Trophoblast cell (in vitro differentiated cells and primary cell): ENCODE measurements at regions not wholly inside any gene's neighbourhood (a gene's known extent, or its start where the extent isn't known, plus 50 kb on each side); places are given as distances from the start of the nearest gene placed in this dataset.
"Not testable (repeated sequence)": the region's sequence is repeated elsewhere in the genome, so short reads cannot be mapped to it uniquely, and the experiment has no call there.

Experiments
- DNase-seq, 2 donors: peaks; one replicate each; pipeline ENCODE4 v3.0.0-alpha.2; 2016
- H2AFZ ChIP-seq: 2 replicates; pipeline ENCODE4 v1.6.1; 2013; ENCODE audit warnings: low read length, moderate library complexity, mild to moderate bottlenecking; ENCODE audit not compliant: insufficient read depth, poor library complexity
- H2AK5ac ChIP-seq: 2 replicates; pipeline ENCODE4 v1.6.1; 2013; ENCODE audit warnings: mild to moderate bottlenecking, low read length
- H2BK120ac ChIP-seq: 2 replicates; pipeline ENCODE4 v1.6.1; 2013; ENCODE audit warnings: low read length, mild to moderate bottlenecking, moderate library complexity; ENCODE audit not compliant: insufficient read depth, poor library complexity
- H2BK12ac ChIP-seq: 2 replicates; pipeline ENCODE4 v1.6.1; 2013; ENCODE audit warnings: mild to moderate bottlenecking, low read length, moderate library complexity
- H2BK5ac ChIP-seq: 2 replicates; pipeline ENCODE4 v1.6.1; 2013; ENCODE audit warnings: low read length, low read depth, moderate library complexity, mild to moderate bottlenecking; ENCODE audit not compliant: poor library complexity
- H3K14ac ChIP-seq: 2 replicates; pipeline ENCODE4 v1.6.1; 2013; ENCODE audit warnings: mild to moderate bottlenecking, low read length
- H3K18ac ChIP-seq: 2 replicates; pipeline ENCODE4 v1.6.1; 2013; ENCODE audit warnings: mild to moderate bottlenecking, low read length
- H3K23ac ChIP-seq: 2 replicates; pipeline ENCODE4 v1.6.1; 2013; ENCODE audit warnings: low read length
- H3K27ac ChIP-seq: 2 replicates; pipeline ENCODE4 v1.5.1; 2013; ENCODE audit warnings: low read depth, mild to moderate bottlenecking, inconsistent platforms, low read length, moderate library complexity
- H3K27me3 ChIP-seq: 2 replicates; pipeline ENCODE4 v1.6.1; 2013; ENCODE audit warnings: inconsistent platforms, mild to moderate bottlenecking, low read length, moderate library complexity; ENCODE audit not compliant: insufficient read depth
- H3K36me3 ChIP-seq, 2 experiments: 1 replicate in 1 of 2; 2 replicates in 1 of 2; pipeline ENCODE4 v1.6.1; 2013; ENCODE audit warnings: low read length in 2 of 2, mild to moderate bottlenecking in 2 of 2, moderate library complexity in 1 of 2; ENCODE audit not compliant: insufficient read depth in 2 of 2, control insufficient read depth in 1 of 2
- H3K4ac ChIP-seq: 2 replicates; pipeline ENCODE4 v1.6.1; 2013; ENCODE audit warnings: low read depth, mild to moderate bottlenecking, low read length, moderate library complexity
- H3K4me1 ChIP-seq, 2 experiments: 1 replicate in 1 of 2; 2 replicates in 1 of 2; pipeline ENCODE4 v1.6.1; 2013; ENCODE audit warnings: low read length in 2 of 2, mild to moderate bottlenecking in 2 of 2, moderate library complexity in 1 of 2; ENCODE audit not compliant: insufficient read depth in 2 of 2, control insufficient read depth in 1 of 2
- H3K4me2 ChIP-seq: 2 replicates; pipeline ENCODE4 v1.6.1; 2013; ENCODE audit warnings: inconsistent platforms, mild to moderate bottlenecking, low read length, moderate library complexity
- H3K4me3 ChIP-seq: 2 replicates; pipeline ENCODE4 v1.5.1; 2013; ENCODE audit warnings: mild to moderate bottlenecking, low read depth, low read length, inconsistent platforms
- H3K79me1 ChIP-seq: one replicate; pipeline ENCODE4 v1.6.1; 2013; ENCODE audit warnings: low read length
- H3K79me2 ChIP-seq: 2 replicates; pipeline ENCODE4 v1.6.1; 2013; ENCODE audit warnings: low read length, mild to moderate bottlenecking; ENCODE audit not compliant: control insufficient read depth, insufficient read depth, poor library complexity
- H3K9ac ChIP-seq: 2 replicates; pipeline ENCODE4 v1.6.1; 2013; ENCODE audit warnings: mild to moderate bottlenecking, low read length
- H3K9me3 ChIP-seq: 2 replicates; pipeline ENCODE4 v1.6.1; 2013; ENCODE audit warnings: low read depth, mild to moderate bottlenecking, control low read depth, inconsistent platforms, low read length; ENCODE audit not compliant: insufficient read depth
- H4K12ac ChIP-seq: 2 replicates; pipeline ENCODE4 v1.6.1; 2013; ENCODE audit warnings: low read depth, mild to moderate bottlenecking, low read length, moderate library complexity
- H4K8ac ChIP-seq: 2 replicates; pipeline ENCODE4 v1.6.1; 2013; ENCODE audit warnings: low read depth, mild to moderate bottlenecking, low read length, moderate library complexity
- H4K91ac ChIP-seq: one replicate; pipeline ENCODE4 v1.6.1; 2013; ENCODE audit warnings: low read depth, mild to moderate bottlenecking, low read length, moderate library complexity
- WGBS: extraction: QIAGEN DNeasy Blood & Tissue Kit; methylation state at CpG from one replicate; pipeline ENCODE4 v1.1.7; 2013; ENCODE audit warnings: missing lambda C conversion rate; ENCODE audit not compliant: insufficient read length, insufficient coverage; ENCODE audit errors: extremely low coverage; 5-methylcytosine and 5-hydroxymethylcytosine counted together

DNA sequence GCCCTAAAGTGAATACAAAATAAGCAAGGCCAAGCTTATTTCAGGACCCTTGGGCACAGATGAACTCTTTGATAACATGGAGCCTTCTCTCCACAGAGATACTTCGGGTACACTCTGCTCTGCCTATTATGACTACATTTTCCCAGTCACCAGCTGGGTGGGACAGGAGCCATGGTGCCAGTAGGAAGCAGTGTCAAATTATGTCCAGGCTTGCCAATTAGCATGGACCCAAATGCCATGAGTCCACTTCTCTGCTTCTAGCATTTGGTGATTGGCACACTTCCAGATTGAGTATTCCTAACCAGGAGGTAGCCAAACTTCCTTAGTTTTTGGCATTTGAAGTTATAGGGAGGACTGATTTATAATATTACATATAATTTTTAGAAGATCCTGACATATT is 513.8 kb upstream of the HTR1E start:
- Histone ChIP-seq H2BK12ac (no peak overlapping the region), H3K9me3 (no peaks in the 10 kb centered on the region), H2BK5ac (no peak overlapping the region), H3K4me3 (no peak overlapping the region), H3K9ac (no peak overlapping the region), H3K27me3 (no peaks in the 10 kb centered on the region), H3K79me2 (no peaks in the 10 kb centered on the region), H3K23ac (no peak overlapping the region), H3K4me2 (no peak overlapping the region), H3K79me1 (no peaks in the 10 kb centered on the region), H2AFZ (no peak overlapping the region), H4K91ac (no peak overlapping the region), H2AK5ac (no peak overlapping the region), H3K14ac (no peak overlapping the region), H4K8ac (no peak overlapping the region), H3K4me1 (no peaks in the 10 kb centered on the region), H3K27ac (no peak overlapping the region), H3K18ac (no peak overlapping the region), H3K4ac (no peak overlapping the region), H4K12ac (no peak overlapping the region), H3K36me3 (no peaks in the 10 kb centered on the region), H2BK120ac (no peak overlapping the region)
- no peak for DNase-seq
- no CpG with 5 or more reads among the region's 1 CpG for WGBS

DNA sequence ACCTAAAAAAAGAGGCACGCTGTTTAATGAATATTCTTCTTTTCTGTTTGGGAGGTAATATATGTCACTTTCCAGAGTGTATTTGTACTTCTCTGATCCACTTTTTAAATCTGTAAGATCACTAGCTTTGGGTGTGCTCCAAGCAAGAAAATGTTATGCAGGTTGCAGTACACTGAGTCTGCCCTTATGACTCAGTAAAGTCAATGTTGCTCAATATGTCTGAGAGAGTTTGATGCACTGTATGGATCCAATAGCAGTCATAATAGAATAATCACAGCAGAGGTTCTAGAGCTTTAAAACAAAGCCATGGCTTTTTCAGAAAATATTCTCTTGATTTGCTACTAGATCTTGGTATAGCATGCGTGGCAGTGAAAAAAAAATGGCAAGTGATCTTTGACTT is 525.3 kb upstream of the HTR1E start:
- no peaks in the 10 kb centered on the region for H3K27me3 ChIP-seq
- no peak overlapping the region for H4K91ac ChIP-seq
- no peak overlapping the region for H4K8ac ChIP-seq
- no peak overlapping the region for H3K4me2 ChIP-seq
- H3K9ac ChIP-seq: no peak overlapping the region
- no peak overlapping the region for H2BK12ac ChIP-seq
- peak in 1 of 2 donors; percentile 38 for DNase-seq
- no peak overlapping the region for H2AFZ ChIP-seq
- H3K79me1 ChIP-seq: no peaks in the 10 kb centered on the region
- no peak overlapping the region for H3K18ac ChIP-seq
- no peak overlapping the region for H3K27ac ChIP-seq
- H3K14ac ChIP-seq: no peak overlapping the region
- no peak overlapping the region for H2AK5ac ChIP-seq
- no peak overlapping the region for H3K23ac ChIP-seq
- no peaks in the 10 kb centered on the region for H3K36me3 ChIP-seq
- no peaks in the 10 kb centered on the region for H3K9me3 ChIP-seq
- no CpG with 5 or more reads among the region's 2 CpGs for WGBS
- H3K4ac ChIP-seq: no peak overlapping the region
- no peak overlapping the region for H2BK5ac ChIP-seq
- peaks cover 0 to under 1% of the 10 kb centered on the region in 2 experiments for H3K4me1 ChIP-seq
- no peak overlapping the region for H3K4me3 ChIP-seq
- no peak overlapping the region for H4K12ac ChIP-seq
- no peak overlapping the region for H2BK120ac ChIP-seq
- H3K79me2 ChIP-seq: no peaks in the 10 kb centered on the region

DNA sequence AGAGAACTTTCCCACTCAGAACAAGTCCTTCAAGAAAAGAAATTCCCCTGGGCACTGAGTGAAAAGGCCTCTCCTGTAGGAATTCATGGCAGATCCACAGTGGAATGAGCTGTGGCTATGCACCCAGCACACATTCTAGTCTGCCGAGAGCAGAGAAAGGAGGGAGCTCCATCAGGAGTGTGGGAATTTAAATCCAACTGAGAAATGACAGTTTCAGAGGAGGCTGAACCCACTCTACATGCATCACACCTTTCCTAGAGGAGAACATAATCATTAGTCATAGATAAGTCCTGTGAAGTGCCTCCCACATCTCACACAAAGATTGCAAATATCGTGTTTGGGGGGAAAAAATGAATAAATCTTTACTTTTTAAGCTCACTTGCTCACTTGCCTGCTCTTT is 530.2 kb upstream of the HTR1E start:
- Histone ChIP-seq H3K18ac (no peak overlapping the region), H3K9me3 (no peaks in the 10 kb centered on the region), H2AFZ (no peak overlapping the region), H3K36me3 (no peaks in the 10 kb centered on the region), H3K23ac (no peak overlapping the region), H4K12ac (no peak overlapping the region), H2BK5ac (no peak overlapping the region), H4K8ac (no peak overlapping the region), H2BK120ac (no peak overlapping the region), H3K4me3 (no peak overlapping the region), H3K4ac (no peak overlapping the region), H3K79me2 (no peaks in the 10 kb centered on the region), H2BK12ac (no peak overlapping the region), H3K27me3 (no peaks in the 10 kb centered on the region), H3K4me2 (no peak overlapping the region), H3K27ac (no peak overlapping the region), H3K14ac (no peak overlapping the region), H2AK5ac (no peak overlapping the region), H4K91ac (no peak overlapping the region), H3K79me1 (no peaks in the 10 kb centered on the region), H3K9ac (no peak overlapping the region), H3K4me1 (peaks cover 2 to 6% of the 10 kb centered on the region in 2 experiments)
- DNase-seq: no peak
- no CpG with 5 or more reads among the region's 2 CpGs for WGBS

DNA sequence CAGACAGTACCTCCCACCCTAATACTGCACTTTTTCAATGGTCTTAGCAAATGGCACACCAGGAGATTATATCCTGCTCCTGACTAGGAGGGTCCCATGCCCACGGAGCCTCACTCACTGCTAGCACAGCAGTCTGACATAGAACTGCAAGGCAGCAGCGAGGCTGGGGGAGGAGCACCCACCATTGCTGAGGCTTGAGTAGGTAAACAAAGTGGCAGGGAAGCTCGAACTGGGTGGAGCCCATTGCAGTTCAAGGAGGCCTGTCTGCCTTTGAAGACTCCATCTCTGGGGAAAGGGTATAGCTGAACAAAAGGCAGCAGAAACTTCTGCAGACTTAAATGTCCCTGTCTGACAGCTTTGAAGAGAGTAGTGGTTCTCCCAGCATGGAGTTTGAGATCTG is 544.5 kb upstream of the HTR1E start:
- H4K8ac ChIP-seq, H2BK120ac ChIP-seq, H3K27ac ChIP-seq, H3K4ac ChIP-seq, H3K79me1 ChIP-seq, H2BK12ac ChIP-seq, H3K79me2 ChIP-seq, H2AFZ ChIP-seq, H3K4me3 ChIP-seq, H4K91ac ChIP-seq, H3K36me3 ChIP-seq, H3K27me3 ChIP-seq, H2AK5ac ChIP-seq, H3K14ac ChIP-seq, H2BK5ac ChIP-seq, H3K18ac ChIP-seq, H3K9me3 ChIP-seq, H3K9ac ChIP-seq, H4K12ac ChIP-seq, DNase-seq, H3K4me1 ChIP-seq, H3K4me2 ChIP-seq, H3K23ac ChIP-seq: not testable (repeated sequence)
- no CpG with 5 or more reads among the region's 3 CpGs for WGBS
